Keratinocyte (primary cell): ENCODE measurements at regions not wholly inside any gene's neighbourhood (a gene's known extent, or its start where the extent isn't known, plus 50 kb on each side); places are given as distances from the start of the nearest gene placed in this dataset.

ENCODE experiments used
- EZH2 ChIP-seq: IDR thresholded peaks from one replicate; pipeline ENCODE4 v1.6.1; 2012; ENCODE audit warnings: inconsistent platforms, mild to moderate bottlenecking, low read length, moderate library complexity
- TF ChIP-seq, protein P1 (sequence below), 3 experiments: IDR thresholded peaks in 1 of 3; conservative IDR thresholded peaks in 1 of 3; optimal IDR thresholded peaks in 1 of 3; 2 replicates in 2 of 3; 3 replicates in 1 of 3; pipeline versions ENCODE3 to v1.5.1; 2011; ENCODE audit warnings: low read length in 3 of 3, mild to moderate bottlenecking in 3 of 3, moderate library complexity in 2 of 3, control low read depth in 1 of 3, inconsistent platforms in 1 of 3; ENCODE audit not compliant: insufficient read depth in 2 of 3; ENCODE audit errors: extremely low read depth in 1 of 3

DNA sequence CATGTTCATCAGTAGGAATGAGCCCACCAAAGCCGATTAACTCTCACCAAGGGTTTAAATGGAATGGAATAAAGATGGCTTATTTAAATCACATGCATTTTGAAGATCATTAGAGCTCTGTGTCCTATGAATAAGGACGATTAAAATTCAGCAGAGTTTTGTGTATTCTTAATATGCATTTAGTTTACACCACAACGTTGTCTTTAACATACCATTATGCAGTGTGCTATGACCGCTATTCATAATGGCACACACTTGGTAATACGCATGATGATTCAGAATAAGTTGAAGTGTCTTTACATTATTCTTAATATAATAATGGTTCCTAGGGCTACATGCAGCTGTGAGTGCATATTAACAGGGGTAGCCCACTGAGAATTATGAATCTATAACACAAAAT lies 190.7 kb downstream of the PTBP2 start:
- TF ChIP-seq EZH2, result no peak
- TF ChIP-seq, protein P1, sequence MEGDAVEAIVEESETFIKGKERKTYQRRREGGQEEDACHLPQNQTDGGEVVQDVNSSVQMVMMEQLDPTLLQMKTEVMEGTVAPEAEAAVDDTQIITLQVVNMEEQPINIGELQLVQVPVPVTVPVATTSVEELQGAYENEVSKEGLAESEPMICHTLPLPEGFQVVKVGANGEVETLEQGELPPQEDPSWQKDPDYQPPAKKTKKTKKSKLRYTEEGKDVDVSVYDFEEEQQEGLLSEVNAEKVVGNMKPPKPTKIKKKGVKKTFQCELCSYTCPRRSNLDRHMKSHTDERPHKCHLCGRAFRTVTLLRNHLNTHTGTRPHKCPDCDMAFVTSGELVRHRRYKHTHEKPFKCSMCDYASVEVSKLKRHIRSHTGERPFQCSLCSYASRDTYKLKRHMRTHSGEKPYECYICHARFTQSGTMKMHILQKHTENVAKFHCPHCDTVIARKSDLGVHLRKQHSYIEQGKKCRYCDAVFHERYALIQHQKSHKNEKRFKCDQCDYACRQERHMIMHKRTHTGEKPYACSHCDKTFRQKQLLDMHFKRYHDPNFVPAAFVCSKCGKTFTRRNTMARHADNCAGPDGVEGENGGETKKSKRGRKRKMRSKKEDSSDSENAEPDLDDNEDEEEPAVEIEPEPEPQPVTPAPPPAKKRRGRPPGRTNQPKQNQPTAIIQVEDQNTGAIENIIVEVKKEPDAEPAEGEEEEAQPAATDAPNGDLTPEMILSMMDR (optimal IDR thresholded peaks at IDR 0.05 in 1 of 3, IDR thresholded peaks at IDR 0.05 in 1 of 3, conservative IDR thresholded peaks at IDR 0.05 in 1 of 3; ENCODE audit: extremely low read depth in 1 of 3, insufficient read depth in 2 of 3, low read length in 3 of 3), result no peak
